DMS 273 treated with DMSO at 0.1 percent for 48 hours (cell line): ENCODE measurements at regions not wholly inside any gene's neighbourhood (a gene's known extent, or its start where the extent isn't known, plus 50 kb on each side); places are given as distances from the start of the nearest gene placed in this dataset.
"Not testable (repeated sequence)": the region's sequence is repeated elsewhere in the genome, so short reads cannot be mapped to it uniquely, and the experiment has no call there.

Source experiments
- DNase-seq: peaks from one replicate; lab custom pipeline; 2025; lab: John Stamatoyannopoulos, UW

GRCh38 chr3:106120356-106120755 is 251.5 kb upstream of the CBLB start:
- no peak for DNase-seq

- no peak for DNase-seq
These were observed 252.9 kb upstream of the CBLB start for GRCh38 chr3:106121491-106122289.

- DNase-seq: no peak
These were observed 256.0 kb upstream of the CBLB start for GRCh38 chr3:106124818-106125217.

GRCh38 chr3:106125321-106125720 is 256.5 kb upstream of the CBLB start:
- no peak for DNase-seq

- no peak for DNase-seq
These were observed 257.4 kb upstream of the CBLB start for GRCh38 chr3:106126067-106126845.

GRCh38 chr3:106126846-106127235 is 258.0 kb upstream of the CBLB start:
- DNase-seq: no peak

- DNase-seq: no peak
These were observed 261.1 kb upstream of the CBLB start for GRCh38 chr3:106129939-106130338.

- DNase-seq: no peak
These were observed 261.8 kb upstream of the CBLB start for GRCh38 chr3:106130384-106131198.

- no peak for DNase-seq
These were observed 266.8 kb upstream of the CBLB start for GRCh38 chr3:106135451-106136160.

- no peak for DNase-seq
These were observed 271.0 kb upstream of the CBLB start for GRCh38 chr3:106139826-106140225.

- no peak for DNase-seq
These were observed 271.6 kb upstream of the CBLB start for GRCh38 chr3:106140431-106140830.

- DNase-seq: no peak
These were observed 275.2 kb upstream of the CBLB start for GRCh38 chr3:106144030-106144429.

- DNase-seq: not testable (repeated sequence)
These were observed 279.7 kb upstream of the CBLB start for GRCh38 chr3:106148440-106149082.

- DNase-seq: no peak
These were observed 288.6 kb upstream of the CBLB start for GRCh38 chr3:106157411-106157810.

GRCh38 chr3:106160396-106160795 is 291.6 kb upstream of the CBLB start:
- DNase-seq: no peak

GRCh38 chr3:106161246-106161645 is 292.4 kb upstream of the CBLB start:
- no peak for DNase-seq

- DNase-seq: no peak
These were observed 298.9 kb upstream of the CBLB start for GRCh38 chr3:106167728-106168127.

GRCh38 chr3:106168962-106169750 is 300.3 kb upstream of the CBLB start:
- no peak for DNase-seq

GRCh38 chr3:106170636-106171035 is 301.8 kb upstream of the CBLB start:
- DNase-seq: no peak

GRCh38 chr3:106172101-106172500 is 303.3 kb upstream of the CBLB start:
- DNase-seq: no peak

GRCh38 chr3:106172780-106173179 is 304.0 kb upstream of the CBLB start:
- no peak for DNase-seq
